Astrocyte (in vitro differentiated cells and primary cell): ENCODE measurements at regions not wholly inside any gene's neighbourhood (a gene's known extent, or its start where the extent isn't known, plus 50 kb on each side); places are given as distances from the start of the nearest gene placed in this dataset.

ENCODE experiments used
- EZH2 ChIP-seq: IDR thresholded peaks from 2 replicates; pipeline ENCODE4 v1.6.1; 2012; ENCODE audit warnings: mild to moderate bottlenecking, low read length, inconsistent platforms; ENCODE audit not compliant: insufficient read depth
- TF ChIP-seq, protein P1 (sequence below): IDR thresholded peaks from 2 replicates; pipeline ENCODE4 v1.5.1; 2011; ENCODE audit warnings: low read depth, mild to moderate bottlenecking, inconsistent platforms, low read length, moderate library complexity; ENCODE audit not compliant: insufficient read depth

DNA sequence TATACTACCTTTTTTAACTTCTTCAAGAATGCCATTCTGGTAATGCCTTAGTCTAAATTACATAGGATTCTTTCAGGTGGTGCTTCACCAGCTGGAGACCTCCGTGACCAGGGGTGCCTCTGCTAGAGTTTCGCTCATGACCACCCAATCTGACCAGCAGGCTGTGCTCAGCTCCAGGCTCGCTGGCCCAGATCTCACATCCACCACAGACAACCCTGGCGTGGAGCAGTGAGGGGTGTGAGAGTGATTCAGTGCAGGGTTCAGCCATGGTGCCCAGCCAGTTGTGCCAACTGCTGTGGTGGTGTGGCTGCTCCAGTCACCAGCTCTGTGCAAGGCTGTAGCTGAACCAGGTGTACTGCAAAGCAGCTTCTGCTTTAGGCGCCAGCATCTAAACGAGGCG is 198.6 kb downstream of the MMUT start:
- no peak for TF ChIP-seq EZH2
- TF ChIP-seq, protein P1, sequence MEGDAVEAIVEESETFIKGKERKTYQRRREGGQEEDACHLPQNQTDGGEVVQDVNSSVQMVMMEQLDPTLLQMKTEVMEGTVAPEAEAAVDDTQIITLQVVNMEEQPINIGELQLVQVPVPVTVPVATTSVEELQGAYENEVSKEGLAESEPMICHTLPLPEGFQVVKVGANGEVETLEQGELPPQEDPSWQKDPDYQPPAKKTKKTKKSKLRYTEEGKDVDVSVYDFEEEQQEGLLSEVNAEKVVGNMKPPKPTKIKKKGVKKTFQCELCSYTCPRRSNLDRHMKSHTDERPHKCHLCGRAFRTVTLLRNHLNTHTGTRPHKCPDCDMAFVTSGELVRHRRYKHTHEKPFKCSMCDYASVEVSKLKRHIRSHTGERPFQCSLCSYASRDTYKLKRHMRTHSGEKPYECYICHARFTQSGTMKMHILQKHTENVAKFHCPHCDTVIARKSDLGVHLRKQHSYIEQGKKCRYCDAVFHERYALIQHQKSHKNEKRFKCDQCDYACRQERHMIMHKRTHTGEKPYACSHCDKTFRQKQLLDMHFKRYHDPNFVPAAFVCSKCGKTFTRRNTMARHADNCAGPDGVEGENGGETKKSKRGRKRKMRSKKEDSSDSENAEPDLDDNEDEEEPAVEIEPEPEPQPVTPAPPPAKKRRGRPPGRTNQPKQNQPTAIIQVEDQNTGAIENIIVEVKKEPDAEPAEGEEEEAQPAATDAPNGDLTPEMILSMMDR, result no peak
